Left lung (tissue), 4 donors: ENCODE measurements at regions not wholly inside any gene's neighbourhood (a gene's known extent, or its start where the extent isn't known, plus 50 kb on each side); places are given as distances from the start of the nearest gene placed in this dataset.

Source experiments
- ATAC-seq: fragments of 200-7000 bp; cut with Tn5 transposase; one replicate; pipeline ENCODE4 v1.9.1; 2020; ENCODE audit warnings: moderate library complexity
- DNase-seq, 4 donors: peaks; one replicate each; pipeline ENCODE4 v3.0.0-alpha.2; 2013 to 2020
- H3K27ac ChIP-seq, 2 donors: fragments of 200-600 bp; sonication (generic) in 1 of 2; one replicate each; pipeline versions ENCODE4 v1.5.0 to v1.8.0; 2020 to 2021
- H3K27me3 ChIP-seq, 2 donors: fragments of 200-600 bp; sonication (generic) in 1 of 2; one replicate each; pipeline versions ENCODE4 v1.5.0 to v1.8.0; 2020 to 2021
- H3K36me3 ChIP-seq, 2 donors: fragments of 200-600 bp; sonication (generic) in 1 of 2; one replicate each; pipeline versions ENCODE4 v1.5.0 to v1.8.0; 2020 to 2021
- H3K4me1 ChIP-seq, 2 donors: fragments of 200-600 bp; one replicate each; pipeline ENCODE4 v1.8.0; 2021
- H3K4me3 ChIP-seq, 2 donors: fragments of 200-600 bp; sonication (generic) in 1 of 2; one replicate each; pipeline versions ENCODE4 v1.5.0 to v1.8.0; 2020 to 2021; ENCODE audit warnings: mild to moderate bottlenecking in 1 of 2
- H3K9me3 ChIP-seq, 2 donors: fragments of 200-600 bp; sonication (generic) in 1 of 2; one replicate each; pipeline versions ENCODE4 v1.5.0 to v1.8.0; 2020 to 2021
- CTCF ChIP-seq, 2 donors: fragments of 200-600 bp; sonication (generic) in 1 of 2; IDR thresholded peaks; one replicate each; pipeline versions ENCODE4 v1.5.0 to v1.8.0; 2021; ENCODE audit warnings: antibody characterized with exemption in 2 of 2
- intact Hi-C, 2 donors: fragments of 100-400 bp; cut with DNase I; formaldehyde crosslinking; loops; one replicate each; pipeline versions ENCODE4 v1.11.2 to v1.14.2; 2022
- donor health status: DM: no; HTN: yes; CAD: no.
- donor health status: DM: no; HTN: no; CAD: no.

- Histone ChIP-seq H3K9me3 (no peaks in the 10 kb centered on the region), H3K36me3 (no peaks in the 10 kb centered on the region), H3K4me1 (peaks cover 6 to 10% of the 10 kb centered on the region in 2 donors), H3K27me3 (no peaks in the 10 kb centered on the region), H3K27ac (no peak overlapping the region), H3K4me3 (no peak overlapping the region)
- ATAC-seq, result peak; percentile 9
- TF ChIP-seq CTCF (IDR thresholded peaks at IDR 0.05), result no peak
- intact Hi-C loops, result no loop called here
- DNase-seq, result peak in 1 of 4 donors; percentile 73
Measured at GRCh38 chr2:240368781-240369331, 66.6 kb upstream of the GPC1 start.

GRCh38 chr2:240369335-240369734 is 66.1 kb upstream of the GPC1 start:
- ATAC-seq, result no peak
- peak in 1 of 4 donors; percentile 46 for DNase-seq
- Histone ChIP-seq H3K27ac (peak overlapping the region; percentile 65 to 79), H3K4me1 (peaks cover 6 to 10% of the 10 kb centered on the region in 2 donors), H3K9me3 (no peaks in the 10 kb centered on the region), H3K27me3 (no peaks in the 10 kb centered on the region), H3K36me3 (no peaks in the 10 kb centered on the region), H3K4me3 (no peak overlapping the region)
- intact Hi-C loops, result no loop called here
- TF ChIP-seq CTCF (IDR thresholded peaks at IDR 0.05), result no peak

GRCh38 chr2:240369801-240370585 is 65.5 kb upstream of the GPC1 start:
- TF ChIP-seq CTCF (IDR thresholded peaks at IDR 0.05), result no peak
- Histone ChIP-seq H3K9me3 (no peaks in the 10 kb centered on the region), H3K27me3 (no peaks in the 10 kb centered on the region), H3K4me1 (peaks cover 6 to 10% of the 10 kb centered on the region in 2 donors), H3K36me3 (no peaks in the 10 kb centered on the region), H3K27ac (peak overlapping the region; percentile 65 to 79), H3K4me3 (no peak overlapping the region)
- DNase-seq (peak in 3 of 4 donors; percentile 55 to 89 (median 84)), ATAC-seq (peak; percentile 93)
- intact Hi-C loops, result no loop called here

DNA sequence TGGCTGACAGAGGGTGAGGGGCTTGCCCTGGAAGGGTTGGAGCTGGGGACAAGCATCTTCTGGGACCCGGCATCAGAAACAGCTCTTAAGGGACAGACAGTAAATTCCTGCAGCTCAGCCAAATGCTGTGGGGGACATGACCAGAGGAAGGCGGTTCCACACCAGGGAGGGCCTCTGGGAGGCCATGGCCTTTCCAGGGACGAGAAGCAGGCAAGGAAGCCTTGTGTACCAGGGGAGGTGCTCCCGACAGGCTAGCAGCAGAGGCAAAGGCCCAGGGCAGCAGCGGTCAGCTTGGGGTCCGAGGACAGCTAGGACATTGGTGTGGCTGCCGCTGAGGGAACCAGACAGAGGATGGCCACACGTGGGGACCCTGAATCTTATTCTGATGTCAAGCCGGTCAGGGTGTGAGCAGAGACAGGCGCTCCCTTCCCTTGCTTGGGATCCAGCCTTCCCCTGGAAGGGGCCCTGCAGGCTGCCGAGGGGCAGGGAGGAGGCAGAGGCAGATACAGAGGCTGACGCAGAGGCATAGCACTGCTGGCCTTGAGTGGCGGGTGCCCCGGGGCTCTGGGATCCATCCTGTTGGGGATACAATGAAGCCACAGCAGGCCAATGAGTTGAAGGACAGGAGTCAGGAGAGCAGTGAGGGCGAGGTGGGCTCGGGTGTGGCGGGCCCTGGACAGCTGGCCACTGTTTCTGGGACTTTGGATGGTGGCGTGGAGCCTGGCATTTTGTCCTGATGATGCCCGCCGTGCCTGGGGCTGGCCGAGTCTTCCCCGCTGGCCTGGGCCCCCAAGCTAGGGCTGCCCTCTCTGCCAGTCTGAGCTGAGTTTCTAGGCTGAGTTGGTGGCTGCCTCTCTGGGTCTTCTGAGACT is 64.1 kb upstream of the GPC1 start:
- peaks cover 6 to 10% of the 10 kb centered on the region in 2 donors for H3K4me1 ChIP-seq
- peak in 1 of 4 donors; percentile 51 for DNase-seq
- H3K27ac ChIP-seq, result no peak overlapping the region
- TF ChIP-seq CTCF (IDR thresholded peaks at IDR 0.05), result no peak
- H3K9me3 ChIP-seq, result no peaks in the 10 kb centered on the region
- ATAC-seq, result no peak
- intact Hi-C loops, result no loop called here
- H3K4me3 ChIP-seq, result no peak overlapping the region
- no peaks in the 10 kb centered on the region for H3K36me3 ChIP-seq
- no peaks in the 10 kb centered on the region for H3K27me3 ChIP-seq

DNA sequence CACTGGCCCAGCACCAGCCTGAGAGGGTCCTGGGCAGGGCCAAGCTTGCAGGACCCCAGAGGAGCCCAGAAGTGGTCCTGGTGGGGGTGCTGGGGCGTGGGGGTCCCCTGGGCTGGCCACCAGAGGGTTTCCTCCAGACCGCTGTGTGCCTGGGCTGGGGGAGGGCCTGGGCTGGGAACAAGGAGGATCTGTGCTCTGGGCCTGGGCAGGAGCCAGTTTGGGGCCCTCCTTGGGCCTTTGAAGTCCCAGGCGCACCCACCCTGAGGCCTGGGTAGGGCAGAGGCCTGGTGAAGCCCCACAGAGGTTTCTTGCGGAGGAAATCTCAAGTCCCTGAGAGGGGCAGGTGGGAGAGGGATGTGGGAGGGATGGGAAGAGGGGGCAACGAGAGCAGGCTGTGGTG is 63.4 kb upstream of the GPC1 start:
- TF ChIP-seq CTCF (IDR thresholded peaks at IDR 0.05), result no peak
- no peak overlapping the region for H3K4me3 ChIP-seq
- no peaks in the 10 kb centered on the region for H3K27me3 ChIP-seq
- H3K27ac ChIP-seq, result no peak overlapping the region
- DNase-seq, result peak in 1 of 4 donors; percentile 46
- H3K4me1 ChIP-seq, result peaks cover 6 to 10% of the 10 kb centered on the region in 2 donors
- ATAC-seq, result no peak
- no peaks in the 10 kb centered on the region for H3K9me3 ChIP-seq
- intact Hi-C loops, result no loop called here
- H3K36me3 ChIP-seq, result no peaks in the 10 kb centered on the region
